ENCODE measurements at regions not wholly inside any gene's neighbourhood (a gene's known extent, or its start where the extent isn't known, plus 50 kb on each side); places are given as distances from the start of the nearest gene placed in this dataset.

DNA sequence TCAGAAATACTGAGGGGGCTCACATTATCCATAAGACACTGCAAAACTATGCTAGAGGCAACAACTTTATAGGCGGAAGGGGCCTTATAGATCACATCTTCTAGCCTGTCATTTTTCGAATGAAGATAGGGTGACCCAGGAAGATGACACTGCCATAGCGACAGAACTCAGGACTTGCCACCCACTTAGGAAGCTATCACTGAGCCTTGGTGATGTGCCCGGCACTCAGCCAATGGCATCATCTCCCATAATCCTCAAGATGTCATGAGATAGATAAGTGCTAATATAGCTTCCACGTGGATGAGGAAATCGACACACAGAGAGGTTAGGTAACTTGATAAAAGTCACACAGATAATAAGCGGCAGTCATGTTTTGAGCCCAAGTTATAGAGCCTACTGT lies 346.6 kb downstream of the DHX15 start:
- H3K4me3 ChIP-seq (ENCODE audit: low read depth, poor library complexity, severe bottlenecking): no peak overlapping the region
- WGBS, 2 donors: 90 to 91% methylated on average over 7 of the region's 7 CpGs
- intact Hi-C loops (cut with DNase I; ENCODE audit: low total_unique reads): no loop called here
- DNase-seq (ENCODE audit: low spot score in 2 of 2): no peak
- TF ChIP-seq POLR2A (IDR thresholded peaks at IDR 0.05): no peak

DNA sequence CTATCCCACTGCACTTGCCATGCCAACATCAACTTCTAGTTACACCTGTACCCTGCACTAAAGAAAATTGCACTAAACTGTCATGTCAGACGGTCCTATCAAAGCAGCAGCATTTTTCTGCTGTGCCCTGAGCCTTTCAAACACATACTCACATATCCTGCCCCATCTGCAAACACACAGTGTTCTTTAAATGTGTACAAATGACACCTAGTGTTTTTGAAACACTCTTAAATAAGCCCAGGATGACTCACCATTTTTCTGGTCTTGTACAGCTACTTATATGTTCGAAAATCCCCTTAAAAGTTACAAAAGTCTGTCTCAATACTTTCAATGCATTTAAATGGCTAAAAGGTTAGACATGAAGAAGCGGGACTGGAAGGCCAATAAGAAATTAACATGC lies 346.7 kb upstream of the PPARGC1A start:
- H3K4me3 ChIP-seq (ENCODE audit: low read depth, poor library complexity, severe bottlenecking): no peak overlapping the region
- intact Hi-C loops (cut with DNase I; ENCODE audit: low total_unique reads): no loop called here
- 76 to 77% methylated on average over 3 of the region's 3 CpGs for WGBS, 2 donors
- no peak for DNase-seq (ENCODE audit: low spot score in 2 of 2)
- TF ChIP-seq, protein P1, sequence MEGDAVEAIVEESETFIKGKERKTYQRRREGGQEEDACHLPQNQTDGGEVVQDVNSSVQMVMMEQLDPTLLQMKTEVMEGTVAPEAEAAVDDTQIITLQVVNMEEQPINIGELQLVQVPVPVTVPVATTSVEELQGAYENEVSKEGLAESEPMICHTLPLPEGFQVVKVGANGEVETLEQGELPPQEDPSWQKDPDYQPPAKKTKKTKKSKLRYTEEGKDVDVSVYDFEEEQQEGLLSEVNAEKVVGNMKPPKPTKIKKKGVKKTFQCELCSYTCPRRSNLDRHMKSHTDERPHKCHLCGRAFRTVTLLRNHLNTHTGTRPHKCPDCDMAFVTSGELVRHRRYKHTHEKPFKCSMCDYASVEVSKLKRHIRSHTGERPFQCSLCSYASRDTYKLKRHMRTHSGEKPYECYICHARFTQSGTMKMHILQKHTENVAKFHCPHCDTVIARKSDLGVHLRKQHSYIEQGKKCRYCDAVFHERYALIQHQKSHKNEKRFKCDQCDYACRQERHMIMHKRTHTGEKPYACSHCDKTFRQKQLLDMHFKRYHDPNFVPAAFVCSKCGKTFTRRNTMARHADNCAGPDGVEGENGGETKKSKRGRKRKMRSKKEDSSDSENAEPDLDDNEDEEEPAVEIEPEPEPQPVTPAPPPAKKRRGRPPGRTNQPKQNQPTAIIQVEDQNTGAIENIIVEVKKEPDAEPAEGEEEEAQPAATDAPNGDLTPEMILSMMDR (IDR thresholded peaks at IDR 0.05): no peak
- no peak for TF ChIP-seq POLR2A (IDR thresholded peaks at IDR 0.05)

DNA sequence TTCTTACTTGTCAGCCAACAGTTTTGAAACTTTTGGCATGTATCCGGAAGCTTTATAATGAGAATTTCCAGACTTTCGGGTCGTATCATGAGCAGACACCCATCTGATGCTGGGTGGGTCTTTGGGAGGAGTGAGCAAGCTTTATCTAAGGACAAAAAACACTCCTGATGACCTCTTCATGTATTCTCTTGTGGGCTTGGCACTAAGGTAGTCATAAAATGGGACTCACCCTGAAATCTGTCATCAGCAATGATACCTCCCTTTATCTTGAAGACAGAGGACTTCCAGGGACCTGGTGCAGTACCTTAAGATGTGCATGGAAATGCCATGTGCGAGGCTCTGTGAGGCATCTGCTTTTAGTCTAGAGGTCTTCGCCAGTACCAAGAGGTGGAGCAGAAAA lies 346.3 kb upstream of the PPARGC1A start:
- H3K4me3 ChIP-seq (ENCODE audit: low read depth, poor library complexity, severe bottlenecking): no peak overlapping the region
- intact Hi-C loops (cut with DNase I; ENCODE audit: low total_unique reads): no loop called here
- no peak for DNase-seq (ENCODE audit: low spot score in 2 of 2)
- no peak for TF ChIP-seq POLR2A (IDR thresholded peaks at IDR 0.05)
- 69 to 83% methylated on average over 5 of the region's 5 CpGs for WGBS, 2 donors

DNA sequence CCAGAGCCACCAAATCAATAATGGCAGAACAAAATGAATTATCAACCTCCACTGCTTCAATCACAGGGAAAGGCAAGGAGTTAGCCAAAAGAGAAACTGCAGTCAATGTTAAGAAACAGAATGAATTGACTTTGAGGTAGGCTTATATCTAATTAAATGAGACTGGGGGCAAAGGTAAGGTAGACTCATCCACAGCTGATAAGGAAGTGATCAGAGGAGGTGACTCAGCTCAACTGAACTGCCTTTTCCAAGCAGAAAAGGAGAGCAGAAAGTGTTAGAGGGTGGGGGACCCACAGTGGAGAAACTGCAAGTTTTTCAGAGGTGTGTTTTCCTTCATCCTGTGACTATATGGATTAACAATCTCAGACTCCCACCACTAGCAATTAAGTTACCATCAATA lies 345.8 kb upstream of the PPARGC1A start:
- TF ChIP-seq, protein P1 (IDR thresholded peaks at IDR 0.05): no peak
- TF ChIP-seq POLR2A (IDR thresholded peaks at IDR 0.05): no peak
- no peak for DNase-seq (ENCODE audit: low spot score in 2 of 2)
- no peak overlapping the region for H3K4me3 ChIP-seq (ENCODE audit: low read depth, poor library complexity, severe bottlenecking)
- intact Hi-C loops (cut with DNase I; ENCODE audit: low total_unique reads): no loop called here

DNA sequence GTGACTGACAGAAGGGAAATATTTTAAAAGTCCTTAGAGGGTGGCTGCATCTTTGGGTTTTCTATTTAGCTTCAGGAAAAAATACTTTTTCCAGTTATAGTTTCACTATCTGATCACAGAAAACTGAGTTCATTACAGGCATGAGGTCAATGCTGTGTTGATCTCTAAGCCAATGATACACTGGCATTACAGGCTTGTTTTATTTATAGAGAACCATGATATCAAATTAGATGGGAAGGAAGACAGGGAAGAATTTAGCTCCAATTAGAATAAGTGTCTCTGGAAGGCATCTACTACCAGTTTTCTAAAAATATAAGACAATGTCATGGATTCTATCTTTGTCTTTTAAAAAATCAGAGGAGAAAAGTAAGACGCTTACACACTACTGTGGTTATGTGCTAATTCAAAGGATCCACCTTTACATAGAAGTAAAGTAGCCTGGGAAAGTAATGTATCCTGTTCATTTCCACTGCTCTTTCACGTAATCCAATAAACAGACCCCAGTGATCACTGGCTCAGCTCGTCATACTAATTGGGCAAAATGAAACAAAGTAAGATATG lies 344.5 kb upstream of the PPARGC1A start:
- DNase-seq (ENCODE audit: low spot score in 2 of 2): no peak
- TF ChIP-seq, protein P1 (IDR thresholded peaks at IDR 0.05): no peak
- no peak for TF ChIP-seq POLR2A (IDR thresholded peaks at IDR 0.05)
- intact Hi-C loops (cut with DNase I; ENCODE audit: low total_unique reads): no loop called here
- 89 to 90% methylated on average over 3 of the region's 3 CpGs for WGBS, 2 donors
- no peak overlapping the region for H3K4me3 ChIP-seq (ENCODE audit: low read depth, poor library complexity, severe bottlenecking)

DNA sequence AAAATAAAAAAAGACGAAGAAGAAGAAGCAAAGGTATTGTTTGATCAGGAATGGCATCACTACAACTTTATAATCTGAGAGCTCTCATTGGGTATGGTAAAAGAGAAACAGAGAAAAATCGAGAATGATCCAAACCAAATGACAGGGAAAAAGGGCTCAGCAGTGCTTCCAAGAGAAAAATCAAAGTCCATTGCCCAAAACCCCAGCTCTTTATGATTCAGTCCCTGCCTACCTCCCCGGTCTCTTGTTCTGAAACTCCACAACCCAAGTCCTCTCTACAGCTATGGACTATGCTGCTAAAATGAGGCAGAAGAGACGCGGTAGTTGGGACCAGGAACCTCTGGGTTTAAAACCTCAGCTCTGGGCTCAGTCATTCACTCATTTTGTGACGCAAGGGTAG lies 341.1 kb upstream of the PPARGC1A start:
- intact Hi-C loops (cut with DNase I; ENCODE audit: low total_unique reads): no loop called here
- 89 to 91% methylated on average over 6 of the region's 6 CpGs for WGBS, 2 donors

DNA sequence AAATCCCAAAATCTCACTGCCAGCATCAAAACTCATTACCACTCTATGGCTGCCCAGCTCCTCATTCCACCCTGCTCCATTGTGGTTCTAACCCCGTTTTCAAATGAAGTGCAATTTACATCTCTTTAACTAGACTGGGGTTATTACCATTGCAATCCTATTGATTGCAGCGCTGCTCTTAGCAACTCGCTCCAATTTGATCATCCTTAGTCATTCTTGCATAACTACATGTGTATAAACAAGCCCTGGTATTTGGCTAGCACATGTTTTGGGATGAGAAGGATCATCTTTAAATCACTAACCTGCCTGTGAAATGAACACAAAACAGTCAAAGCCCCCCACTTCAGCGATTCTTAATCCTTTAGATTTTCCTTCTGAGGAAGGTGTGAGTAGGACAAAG lies 340.1 kb upstream of the PPARGC1A start:
- WGBS, 2 donors: 44 to 63% methylated on average over 4 of the region's 4 CpGs
- H3K4me3 ChIP-seq (ENCODE audit: low read depth, poor library complexity, severe bottlenecking): no peak overlapping the region
- TF ChIP-seq, protein P1 (IDR thresholded peaks at IDR 0.05): no peak
- no peak for TF ChIP-seq POLR2A (IDR thresholded peaks at IDR 0.05)
- DNase-seq (ENCODE audit: low spot score in 2 of 2): no peak
- intact Hi-C loops (cut with DNase I; ENCODE audit: low total_unique reads): no loop called here

More for the DNA sequence above, 341.1 kb upstream of the PPARGC1A start:
- TF ChIP-seq POLR2A (IDR thresholded peaks at IDR 0.05): no peak
- TF ChIP-seq, protein P1 (IDR thresholded peaks at IDR 0.05): no peak
- no peak overlapping the region for H3K4me3 ChIP-seq (ENCODE audit: low read depth, poor library complexity, severe bottlenecking)
- no peak for DNase-seq (ENCODE audit: low spot score in 2 of 2)
